WTC11 (cell line): ENCODE measurements at regions not wholly inside any gene's neighbourhood (a gene's known extent, or its start where the extent isn't known, plus 50 kb on each side); places are given as distances from the start of the nearest gene placed in this dataset.

Experiments used
- ATAC-seq: fragments of 200-7000 bp; cut with Tn5 transposase; 2 replicates; pipeline ENCODE4 v1.10.0; 2021; ENCODE audit warnings: mild to moderate bottlenecking, moderate library complexity
- CTCF ChIA-PET: fragments of 300-600 bp; sonication (Branson Sonifier 250); formaldehyde crosslinking; loops from one replicate; lab custom pipeline; 2021; ENCODE audit warnings: antibody characterized with exemption; lab: Charles Lee
- POLR2A ChIA-PET: fragments of 350-600 bp; sonication (Branson Sonifier 250); formaldehyde crosslinking; loops from one replicate; lab custom pipeline; 2021; ENCODE audit warnings: antibody characterized with exemption; lab: Charles Lee
- DNase-seq: peaks from one replicate; pipeline ENCODE4 v3.0.0; 2021; ENCODE audit warnings: low spot score
- H3K27ac Mint-ChIP-seq: 2 replicates; pipeline ENCODE4 v1.8.0; 2021; ENCODE audit warnings: mixed read lengths
- H3K27me3 Mint-ChIP-seq: 2 replicates; pipeline ENCODE4 v1.8.0; 2021; ENCODE audit warnings: low read depth, mild to moderate bottlenecking, moderate library complexity, mixed read lengths
- H3K36me3 Mint-ChIP-seq: 2 replicates; pipeline ENCODE4 v1.8.0; 2021; ENCODE audit warnings: mixed read lengths
- H3K4me1 Mint-ChIP-seq: 2 replicates; pipeline ENCODE4 v1.8.0; 2022; ENCODE audit warnings: mixed read lengths
- H3K4me3 Mint-ChIP-seq: 2 replicates; pipeline ENCODE4 v1.8.0; 2021; ENCODE audit warnings: mild to moderate bottlenecking, moderate library complexity, mixed read lengths
- H3K9me3 Mint-ChIP-seq: 2 replicates; pipeline ENCODE4 v1.8.0; 2021; ENCODE audit warnings: mixed read lengths
- NFYB ChIP-seq: sonication (generic); formaldehyde crosslinking; conservative IDR thresholded peaks from 2 replicates; pipeline ENCODE4 v1.8.0; 2022; ENCODE audit warnings: low read depth, missing genetic modification reagents
- PRDM15 ChIP-seq: sonication (generic); formaldehyde crosslinking; IDR thresholded peaks from 2 replicates; pipeline ENCODE4 v1.8.0; 2022; ENCODE audit warnings: missing genetic modification reagents
- TCF7 ChIP-seq: sonication (generic); formaldehyde crosslinking; IDR thresholded peaks from 2 replicates; pipeline ENCODE4 v1.8.0; 2022; ENCODE audit warnings: mild to moderate bottlenecking, low read depth, missing genetic modification reagents, moderate library complexity
- TEAD4 ChIP-seq: sonication (generic); formaldehyde crosslinking; IDR thresholded peaks from 2 replicates; pipeline ENCODE4 v1.8.0; 2022; ENCODE audit warnings: mild to moderate bottlenecking, missing genetic modification reagents
- TP53 ChIP-seq: sonication (generic); formaldehyde crosslinking; IDR thresholded peaks from 2 replicates; pipeline ENCODE4 v1.8.1; 2023; ENCODE audit warnings: mild to moderate bottlenecking, missing genetic modification reagents
- ZBTB21 ChIP-seq: sonication (generic); formaldehyde crosslinking; IDR thresholded peaks from 2 replicates; pipeline ENCODE4 v1.8.1; 2023; ENCODE audit warnings: mild to moderate bottlenecking, missing genetic modification reagents, borderline replicate concordance
- ZMAT4 ChIP-seq: fragments of 250-450 bp; sonication (Bioruptor Pico); IDR thresholded peaks from 2 replicates; pipeline ENCODE4 v1.9.0; 2021; ENCODE audit warnings: mild to moderate bottlenecking
- TF ChIP-seq, protein P1 (sequence below): sonication (generic); formaldehyde crosslinking; IDR thresholded peaks from 2 replicates; pipeline ENCODE4 v1.8.1; 2022; ENCODE audit warnings: low read depth, missing genetic modification reagents, borderline replicate concordance
- TF ChIP-seq, protein P2 (sequence below): sonication (generic); formaldehyde crosslinking; IDR thresholded peaks from 2 replicates; pipeline ENCODE4 v1.8.1; 2023; ENCODE audit warnings: mild to moderate bottlenecking, missing genetic modification reagents, moderate library complexity
- TF ChIP-seq, protein P3 (sequence below): sonication (generic); formaldehyde crosslinking; IDR thresholded peaks from 2 replicates; pipeline ENCODE4 v1.8.1; 2022; ENCODE audit warnings: mild to moderate bottlenecking, moderate library complexity, missing genetic modification reagents
- TF ChIP-seq, protein P4 (sequence below): fragments of 200-600 bp; IDR thresholded peaks from 2 replicates; pipeline ENCODE4 v1.8.0; 2022; ENCODE audit warnings: antibody characterized with exemption
- TF ChIP-seq, protein P5 (sequence below): sonication (generic); formaldehyde crosslinking; IDR thresholded peaks from 2 replicates; pipeline ENCODE4 v1.8.0; 2022; ENCODE audit warnings: mild to moderate bottlenecking, missing genetic modification reagents

- TF ChIP-seq, protein P1, sequence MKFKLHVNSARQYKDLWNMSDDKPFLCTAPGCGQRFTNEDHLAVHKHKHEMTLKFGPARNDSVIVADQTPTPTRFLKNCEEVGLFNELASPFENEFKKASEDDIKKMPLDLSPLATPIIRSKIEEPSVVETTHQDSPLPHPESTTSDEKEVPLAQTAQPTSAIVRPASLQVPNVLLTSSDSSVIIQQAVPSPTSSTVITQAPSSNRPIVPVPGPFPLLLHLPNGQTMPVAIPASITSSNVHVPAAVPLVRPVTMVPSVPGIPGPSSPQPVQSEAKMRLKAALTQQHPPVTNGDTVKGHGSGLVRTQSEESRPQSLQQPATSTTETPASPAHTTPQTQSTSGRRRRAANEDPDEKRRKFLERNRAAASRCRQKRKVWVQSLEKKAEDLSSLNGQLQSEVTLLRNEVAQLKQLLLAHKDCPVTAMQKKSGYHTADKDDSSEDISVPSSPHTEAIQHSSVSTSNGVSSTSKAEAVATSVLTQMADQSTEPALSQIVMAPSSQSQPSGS (CRISPR knock-in tag), result no peak
- TF ChIP-seq, protein P2, sequence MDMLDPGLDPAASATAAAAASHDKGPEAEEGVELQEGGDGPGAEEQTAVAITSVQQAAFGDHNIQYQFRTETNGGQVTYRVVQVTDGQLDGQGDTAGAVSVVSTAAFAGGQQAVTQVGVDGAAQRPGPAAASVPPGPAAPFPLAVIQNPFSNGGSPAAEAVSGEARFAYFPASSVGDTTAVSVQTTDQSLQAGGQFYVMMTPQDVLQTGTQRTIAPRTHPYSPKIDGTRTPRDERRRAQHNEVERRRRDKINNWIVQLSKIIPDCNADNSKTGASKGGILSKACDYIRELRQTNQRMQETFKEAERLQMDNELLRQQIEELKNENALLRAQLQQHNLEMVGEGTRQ (CRISPR knock-in tag), result no peak
- TF ChIP-seq, protein P3, sequence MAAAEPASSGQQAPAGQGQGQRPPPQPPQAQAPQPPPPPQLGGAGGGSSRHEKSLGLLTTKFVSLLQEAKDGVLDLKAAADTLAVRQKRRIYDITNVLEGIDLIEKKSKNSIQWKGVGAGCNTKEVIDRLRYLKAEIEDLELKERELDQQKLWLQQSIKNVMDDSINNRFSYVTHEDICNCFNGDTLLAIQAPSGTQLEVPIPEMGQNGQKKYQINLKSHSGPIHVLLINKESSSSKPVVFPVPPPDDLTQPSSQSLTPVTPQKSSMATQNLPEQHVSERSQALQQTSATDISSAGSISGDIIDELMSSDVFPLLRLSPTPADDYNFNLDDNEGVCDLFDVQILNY, result no peak
- no peak for TF ChIP-seq TCF7
- TF ChIP-seq, protein P4, sequence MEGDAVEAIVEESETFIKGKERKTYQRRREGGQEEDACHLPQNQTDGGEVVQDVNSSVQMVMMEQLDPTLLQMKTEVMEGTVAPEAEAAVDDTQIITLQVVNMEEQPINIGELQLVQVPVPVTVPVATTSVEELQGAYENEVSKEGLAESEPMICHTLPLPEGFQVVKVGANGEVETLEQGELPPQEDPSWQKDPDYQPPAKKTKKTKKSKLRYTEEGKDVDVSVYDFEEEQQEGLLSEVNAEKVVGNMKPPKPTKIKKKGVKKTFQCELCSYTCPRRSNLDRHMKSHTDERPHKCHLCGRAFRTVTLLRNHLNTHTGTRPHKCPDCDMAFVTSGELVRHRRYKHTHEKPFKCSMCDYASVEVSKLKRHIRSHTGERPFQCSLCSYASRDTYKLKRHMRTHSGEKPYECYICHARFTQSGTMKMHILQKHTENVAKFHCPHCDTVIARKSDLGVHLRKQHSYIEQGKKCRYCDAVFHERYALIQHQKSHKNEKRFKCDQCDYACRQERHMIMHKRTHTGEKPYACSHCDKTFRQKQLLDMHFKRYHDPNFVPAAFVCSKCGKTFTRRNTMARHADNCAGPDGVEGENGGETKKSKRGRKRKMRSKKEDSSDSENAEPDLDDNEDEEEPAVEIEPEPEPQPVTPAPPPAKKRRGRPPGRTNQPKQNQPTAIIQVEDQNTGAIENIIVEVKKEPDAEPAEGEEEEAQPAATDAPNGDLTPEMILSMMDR, result no peak
- TF ChIP-seq ZMAT4, result no peak
- no peak for TF ChIP-seq ZBTB21 (CRISPR knock-in tag)
- TF ChIP-seq, all 79 proteins: peak for 0
Measured at GRCh38 chr1:30108186-30108585, 615.2 kb downstream of the MATN1 start (continued).

DNA sequence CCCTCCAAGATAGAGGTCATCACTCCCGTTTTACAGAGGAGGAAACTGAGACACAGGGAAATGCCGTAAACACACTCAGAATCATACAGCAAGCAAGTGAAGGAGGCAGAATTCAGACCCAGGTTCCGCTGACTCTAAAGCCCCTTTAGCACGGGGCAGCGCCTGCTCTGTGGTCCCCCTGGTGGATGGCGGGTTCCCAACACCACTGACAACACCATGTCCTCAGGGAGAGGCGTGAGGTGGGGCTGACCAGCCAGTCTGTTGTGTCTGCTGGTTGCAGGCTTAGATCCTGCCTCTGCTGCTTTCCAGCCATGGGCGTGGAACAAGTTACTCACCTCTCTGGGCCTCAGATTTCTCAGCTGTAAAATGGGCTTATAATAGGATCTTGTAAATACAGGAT, 617.3 kb downstream of the MATN1 start:
- Mint-ChIP-seq H3K36me3 (no peaks in the 10 kb centered on the region), H3K4me1 (0 out of 2 replicates have a peak, but pooled peaks cover 2% of the 10 kb centered on the region), H3K9me3 (no peaks in the 10 kb centered on the region), H3K4me3 (no peak overlapping the region), H3K27ac (no peak overlapping the region), H3K27me3 (no peaks in the 10 kb centered on the region; the same call in 1 of the 2 replicates)
- ChIA-PET POLR2A (no interaction called here), CTCF (interaction anchor here (1.6 kb wide), 1 partner anchor 313 kb away, joined by 4 read pairs; no protein-coding TSS in a partner anchor)
- no peak for TF ChIP-seq NFYB (CRISPR knock-in tag)
- no peak for TF ChIP-seq PRDM15 (CRISPR knock-in tag)
- no peak for TF ChIP-seq TEAD4
- TF ChIP-seq, protein P4, result peak; percentile 54
- DNase-seq (peak; percentile 84), ATAC-seq (peak; percentile 95)

DNA sequence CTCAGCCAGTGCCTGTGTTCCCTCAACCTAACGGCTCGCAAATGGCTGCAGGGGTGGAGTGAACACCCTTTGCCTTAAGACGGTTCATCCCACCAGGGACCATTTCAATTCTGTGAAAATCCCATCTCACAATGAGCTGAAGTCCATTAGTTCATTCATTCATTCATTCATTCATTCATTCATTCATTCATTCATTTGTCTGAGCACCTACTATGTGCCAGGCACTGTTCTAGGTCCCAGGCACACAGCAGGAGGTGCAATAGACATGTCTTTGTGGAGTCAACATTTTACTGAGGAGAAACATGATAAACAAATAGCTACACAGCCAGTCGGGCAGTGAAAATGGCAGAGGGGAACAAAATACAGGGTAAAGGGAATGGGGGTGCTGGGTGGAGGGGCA, 618.8 kb downstream of the MATN1 start:
- Mint-ChIP-seq H3K4me1 (peaks cover 6% of the 10 kb centered on the region), H3K27ac (no peak overlapping the region), H3K27me3 (no peaks in the 10 kb centered on the region; the same call in 1 of the 2 replicates), H3K4me3 (no peak overlapping the region), H3K9me3 (no peaks in the 10 kb centered on the region), H3K36me3 (no peaks in the 10 kb centered on the region)
- DNase-seq (no peak), ATAC-seq (no peak)
- POLR2A ChIA-PET, result no interaction called here
- TF ChIP-seq, protein P5, sequence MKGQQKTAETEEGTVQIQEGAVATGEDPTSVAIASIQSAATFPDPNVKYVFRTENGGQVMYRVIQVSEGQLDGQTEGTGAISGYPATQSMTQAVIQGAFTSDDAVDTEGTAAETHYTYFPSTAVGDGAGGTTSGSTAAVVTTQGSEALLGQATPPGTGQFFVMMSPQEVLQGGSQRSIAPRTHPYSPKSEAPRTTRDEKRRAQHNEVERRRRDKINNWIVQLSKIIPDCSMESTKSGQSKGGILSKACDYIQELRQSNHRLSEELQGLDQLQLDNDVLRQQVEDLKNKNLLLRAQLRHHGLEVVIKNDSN, result no peak
- no peak for TF ChIP-seq TP53 (CRISPR knock-in tag)
- CTCF ChIA-PET, result interaction anchor here (0.8 to 1.6 kb wide), 5 partner anchors 17 to 312 kb away, joined by 3 to 5 read pairs (median 4); no protein-coding TSS in a partner anchor
